Choroid plexus epithelial cell (primary cell): ENCODE measurements at regions not wholly inside any gene's neighbourhood (a gene's known extent, or its start where the extent isn't known, plus 50 kb on each side); places are given as distances from the start of the nearest gene placed in this dataset.
"Not testable (repeated sequence)": the region's sequence is repeated elsewhere in the genome, so short reads cannot be mapped to it uniquely, and the experiment has no call there.

Source experiments
- DNase-seq: peaks from one replicate; pipeline ENCODE4 v3.0.0-alpha.2; 2010; ENCODE audit warnings: low read depth
- H3K4me3 ChIP-seq: 2 replicates; pipeline ENCODE4 v1.5.1; 2011; ENCODE audit warnings: low read depth, mild to moderate bottlenecking, control low read depth, low read length, moderate library complexity
- TF ChIP-seq, protein P1 (sequence below): conservative IDR thresholded peaks from 2 replicates; pipeline ENCODE4 v1.5.1; 2011; ENCODE audit warnings: low read depth, mild to moderate bottlenecking, control low read depth, inconsistent platforms, low read length, moderate library complexity

DNA sequence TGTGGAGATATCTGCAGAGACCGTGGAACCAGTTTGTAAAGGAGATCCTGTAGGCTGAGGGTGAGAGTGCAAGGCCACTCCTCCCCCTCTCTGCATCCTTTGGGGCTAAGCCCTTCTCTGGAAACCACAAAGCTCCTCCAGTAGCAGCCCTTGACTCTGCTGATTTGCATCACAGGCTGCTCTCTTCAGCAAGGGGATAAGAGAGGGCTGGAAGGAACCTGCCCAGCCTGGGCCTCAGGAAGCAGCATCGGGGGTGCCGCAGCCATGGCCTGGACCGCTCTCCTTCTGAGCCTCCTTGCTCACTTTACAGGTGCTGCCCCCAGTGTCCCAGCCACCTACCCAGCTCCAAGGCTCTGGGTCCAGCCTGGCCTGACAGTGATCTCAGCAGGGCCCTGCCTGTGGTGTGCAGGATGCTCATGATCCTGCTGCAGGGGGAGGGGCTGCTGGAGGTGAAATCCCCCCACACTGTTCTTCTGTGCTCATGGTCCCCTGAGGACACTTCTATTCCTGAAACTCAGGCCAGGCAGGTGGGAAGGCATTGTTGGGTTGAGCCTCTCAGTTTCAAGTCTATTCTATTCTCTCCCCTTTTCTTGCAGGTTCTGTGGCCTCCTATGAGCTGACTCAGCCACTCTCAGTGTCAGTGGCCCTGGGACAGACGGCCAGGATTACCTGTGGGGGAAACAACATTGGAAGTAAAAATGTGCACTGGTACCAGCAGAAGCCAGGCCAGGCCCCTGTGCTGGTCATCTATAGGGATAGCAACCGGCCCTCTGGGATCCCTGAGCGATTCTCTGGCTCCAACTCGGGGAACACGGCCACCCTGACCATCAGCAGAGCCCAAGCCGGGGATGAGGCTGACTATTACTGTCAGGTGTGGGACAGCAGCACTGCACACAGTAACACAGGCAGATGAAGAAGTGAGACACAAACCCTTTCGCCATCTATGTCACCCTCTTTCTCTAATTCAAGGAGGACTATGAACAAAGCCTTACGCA is 68.5 kb upstream of the IGLL5 start:
- TF ChIP-seq, protein P1, sequence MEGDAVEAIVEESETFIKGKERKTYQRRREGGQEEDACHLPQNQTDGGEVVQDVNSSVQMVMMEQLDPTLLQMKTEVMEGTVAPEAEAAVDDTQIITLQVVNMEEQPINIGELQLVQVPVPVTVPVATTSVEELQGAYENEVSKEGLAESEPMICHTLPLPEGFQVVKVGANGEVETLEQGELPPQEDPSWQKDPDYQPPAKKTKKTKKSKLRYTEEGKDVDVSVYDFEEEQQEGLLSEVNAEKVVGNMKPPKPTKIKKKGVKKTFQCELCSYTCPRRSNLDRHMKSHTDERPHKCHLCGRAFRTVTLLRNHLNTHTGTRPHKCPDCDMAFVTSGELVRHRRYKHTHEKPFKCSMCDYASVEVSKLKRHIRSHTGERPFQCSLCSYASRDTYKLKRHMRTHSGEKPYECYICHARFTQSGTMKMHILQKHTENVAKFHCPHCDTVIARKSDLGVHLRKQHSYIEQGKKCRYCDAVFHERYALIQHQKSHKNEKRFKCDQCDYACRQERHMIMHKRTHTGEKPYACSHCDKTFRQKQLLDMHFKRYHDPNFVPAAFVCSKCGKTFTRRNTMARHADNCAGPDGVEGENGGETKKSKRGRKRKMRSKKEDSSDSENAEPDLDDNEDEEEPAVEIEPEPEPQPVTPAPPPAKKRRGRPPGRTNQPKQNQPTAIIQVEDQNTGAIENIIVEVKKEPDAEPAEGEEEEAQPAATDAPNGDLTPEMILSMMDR = no peak
- no peak for DNase-seq
- no peak overlapping the region for H3K4me3 ChIP-seq

DNA sequence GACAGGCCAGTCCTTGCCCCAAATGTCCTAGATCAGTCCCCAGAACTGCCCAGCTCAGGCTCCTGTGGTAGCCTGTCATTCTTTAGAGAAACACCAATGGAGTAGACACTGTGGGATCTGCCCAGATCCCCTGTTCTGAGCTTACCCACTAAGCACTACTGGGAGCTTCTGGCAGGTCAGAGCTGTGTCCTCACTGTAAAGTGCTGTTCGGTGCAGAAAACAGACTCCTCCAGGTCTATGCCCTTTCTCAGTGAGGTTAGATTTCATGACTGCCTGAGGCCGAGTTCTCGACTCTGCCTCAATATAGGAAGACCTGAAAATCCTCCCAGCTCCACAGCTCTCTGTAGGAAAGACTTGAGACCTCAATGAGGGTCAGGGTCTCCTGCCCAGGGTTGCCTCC is 67.5 kb upstream of the IGLL5 start:
- TF ChIP-seq, protein P1 = no peak
- no peak for DNase-seq
- H3K4me3 ChIP-seq = no peak overlapping the region

DNA sequence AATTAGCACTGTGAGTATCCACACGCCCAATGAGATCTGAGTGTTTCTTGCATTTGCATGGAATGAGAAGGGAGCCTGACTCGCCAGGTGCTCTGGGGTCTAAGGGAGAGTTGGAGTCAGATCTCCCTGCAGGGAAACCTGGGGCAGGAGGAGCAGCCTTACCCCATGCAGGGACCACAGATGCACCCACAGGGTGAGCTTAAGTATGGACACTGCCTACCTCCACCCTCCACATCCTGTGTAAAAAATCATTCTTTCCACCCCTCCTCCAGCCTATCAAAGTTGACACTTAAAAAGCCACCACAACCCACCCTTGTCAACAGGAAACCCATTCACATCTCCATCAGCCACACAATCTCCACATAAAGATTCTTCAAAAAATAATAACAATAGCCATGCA is 67.0 kb upstream of the IGLL5 start:
- DNase-seq = no peak
- H3K4me3 ChIP-seq = no peak overlapping the region
- TF ChIP-seq, protein P1 = no peak

DNA sequence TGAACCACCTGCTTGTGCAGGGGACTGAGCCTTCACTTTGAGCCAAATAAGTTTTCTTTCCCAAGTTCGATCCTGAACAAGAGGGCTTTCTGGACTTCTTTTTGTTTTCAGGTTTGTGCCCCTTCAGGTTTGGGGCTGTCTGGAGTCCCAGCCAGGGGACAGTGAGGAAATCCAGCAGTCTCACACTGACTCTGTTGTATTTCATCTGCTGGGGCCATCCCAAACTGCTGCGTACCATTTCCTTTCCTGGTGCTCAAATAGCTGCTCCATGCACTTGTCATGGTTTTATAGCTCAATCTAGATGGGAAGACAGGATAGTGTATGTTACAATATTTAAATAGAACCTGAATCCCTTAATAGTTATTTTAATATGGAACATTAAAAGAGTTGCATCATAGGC is 66.3 kb upstream of the IGLL5 start:
- no peak overlapping the region for H3K4me3 ChIP-seq
- no peak for DNase-seq
- TF ChIP-seq, protein P1 = no peak

DNA sequence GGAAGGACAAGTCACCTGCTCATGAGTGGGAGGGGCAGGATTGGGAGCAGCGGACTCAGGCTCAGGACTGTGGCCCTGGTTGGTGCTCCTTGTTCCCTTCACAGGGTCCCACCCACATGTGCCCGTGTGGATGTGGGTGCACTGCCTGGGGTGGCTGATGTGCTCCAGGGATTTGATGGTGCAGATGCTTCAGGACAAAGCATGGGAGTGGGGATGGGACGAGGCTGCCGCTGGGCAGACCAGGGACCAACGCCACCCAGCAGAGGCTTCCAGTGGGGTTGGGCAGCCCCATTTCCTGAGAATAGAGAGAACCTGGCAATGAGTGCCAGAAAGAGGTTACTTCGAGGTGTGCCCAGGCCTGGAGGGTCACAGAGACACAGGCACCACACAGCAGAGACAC is 65.5 kb upstream of the IGLL5 start:
- no peak overlapping the region for H3K4me3 ChIP-seq
- DNase-seq = no peak
- TF ChIP-seq, protein P1 = no peak

DNA sequence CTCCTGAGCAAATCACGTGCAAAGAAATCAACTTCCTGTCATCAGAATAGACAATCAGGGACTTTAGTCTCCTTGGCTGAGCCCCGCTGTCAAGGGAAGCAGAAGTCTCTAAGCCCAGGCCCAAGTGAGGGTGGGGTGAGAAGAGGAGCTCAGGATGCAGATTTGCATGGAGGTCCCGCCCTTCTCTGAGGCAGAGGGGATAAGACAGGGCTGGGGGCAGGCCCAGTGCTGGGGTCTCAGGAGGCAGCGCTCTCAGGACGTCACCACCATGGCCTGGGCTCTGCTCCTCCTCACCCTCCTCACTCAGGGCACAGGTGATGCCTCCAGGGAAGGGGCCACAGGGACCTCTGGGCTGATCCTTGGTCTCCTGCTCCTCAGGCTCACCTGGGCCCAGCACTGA is 65.1 kb upstream of the IGLL5 start:
- H3K4me3 ChIP-seq, DNase-seq: not testable (repeated sequence)

DNA sequence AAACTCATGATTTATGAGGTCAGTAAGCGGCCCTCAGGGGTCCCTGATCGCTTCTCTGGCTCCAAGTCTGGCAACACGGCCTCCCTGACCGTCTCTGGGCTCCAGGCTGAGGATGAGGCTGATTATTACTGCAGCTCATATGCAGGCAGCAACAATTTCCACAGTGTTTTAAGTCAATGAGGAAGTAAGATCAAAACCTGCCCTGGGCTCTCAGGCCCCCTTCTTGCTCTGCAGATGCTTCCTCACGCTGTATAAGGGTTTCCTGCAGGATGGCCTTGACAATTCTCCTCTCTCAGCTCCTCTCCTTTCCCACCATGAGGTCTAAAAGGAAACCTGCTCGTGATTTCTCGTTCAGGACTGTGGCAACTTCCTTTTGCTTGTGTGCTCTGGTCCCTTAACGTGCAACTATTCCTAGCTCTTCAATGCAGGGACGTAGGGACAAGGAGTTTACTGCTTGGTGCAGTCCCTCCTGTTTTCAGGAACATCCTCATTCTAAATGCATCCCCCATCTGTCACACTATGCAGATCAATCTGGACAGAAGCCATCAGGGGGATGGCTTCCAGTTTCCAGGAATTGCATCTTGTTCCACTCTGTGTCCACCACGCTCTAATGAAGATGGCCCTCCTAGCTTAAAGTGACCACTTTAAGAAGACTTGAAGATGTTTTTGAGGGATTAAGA is 64.3 kb upstream of the IGLL5 start:
- H3K4me3 ChIP-seq = no peak overlapping the region
- no peak for DNase-seq
- TF ChIP-seq, protein P1 = no peak
